ENCODE measurements at regions not wholly inside any gene's neighbourhood (a gene's known extent, or its start where the extent isn't known, plus 50 kb on each side); places are given as distances from the start of the nearest gene placed in this dataset.

DNA sequence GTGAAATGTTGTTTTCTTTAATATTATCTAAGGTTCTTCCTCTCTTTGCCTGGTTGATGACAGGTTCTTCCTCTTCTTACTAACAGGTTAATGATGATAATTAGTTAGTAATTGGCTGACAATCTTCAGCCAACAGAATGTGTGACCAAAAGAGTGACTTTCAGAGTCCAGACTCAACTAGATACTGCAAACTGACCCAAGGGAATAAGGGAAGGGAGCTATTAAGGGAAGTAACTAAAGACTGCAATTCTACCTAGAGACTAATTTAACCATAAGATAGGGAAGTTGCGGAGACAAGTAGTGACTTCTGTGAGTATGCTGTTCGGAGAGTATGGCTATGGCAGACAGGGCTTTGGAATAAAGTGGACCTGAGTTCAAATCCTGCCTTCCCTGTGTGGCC lies 127.3 kb upstream of the TACR1 start:
- TF ChIP-seq, protein P1, sequence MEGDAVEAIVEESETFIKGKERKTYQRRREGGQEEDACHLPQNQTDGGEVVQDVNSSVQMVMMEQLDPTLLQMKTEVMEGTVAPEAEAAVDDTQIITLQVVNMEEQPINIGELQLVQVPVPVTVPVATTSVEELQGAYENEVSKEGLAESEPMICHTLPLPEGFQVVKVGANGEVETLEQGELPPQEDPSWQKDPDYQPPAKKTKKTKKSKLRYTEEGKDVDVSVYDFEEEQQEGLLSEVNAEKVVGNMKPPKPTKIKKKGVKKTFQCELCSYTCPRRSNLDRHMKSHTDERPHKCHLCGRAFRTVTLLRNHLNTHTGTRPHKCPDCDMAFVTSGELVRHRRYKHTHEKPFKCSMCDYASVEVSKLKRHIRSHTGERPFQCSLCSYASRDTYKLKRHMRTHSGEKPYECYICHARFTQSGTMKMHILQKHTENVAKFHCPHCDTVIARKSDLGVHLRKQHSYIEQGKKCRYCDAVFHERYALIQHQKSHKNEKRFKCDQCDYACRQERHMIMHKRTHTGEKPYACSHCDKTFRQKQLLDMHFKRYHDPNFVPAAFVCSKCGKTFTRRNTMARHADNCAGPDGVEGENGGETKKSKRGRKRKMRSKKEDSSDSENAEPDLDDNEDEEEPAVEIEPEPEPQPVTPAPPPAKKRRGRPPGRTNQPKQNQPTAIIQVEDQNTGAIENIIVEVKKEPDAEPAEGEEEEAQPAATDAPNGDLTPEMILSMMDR (conservative IDR thresholded peaks at IDR 0.05; ENCODE audit: low read length), result no peak
- no peak for DNase-seq (ENCODE audit: low read depth)

DNA sequence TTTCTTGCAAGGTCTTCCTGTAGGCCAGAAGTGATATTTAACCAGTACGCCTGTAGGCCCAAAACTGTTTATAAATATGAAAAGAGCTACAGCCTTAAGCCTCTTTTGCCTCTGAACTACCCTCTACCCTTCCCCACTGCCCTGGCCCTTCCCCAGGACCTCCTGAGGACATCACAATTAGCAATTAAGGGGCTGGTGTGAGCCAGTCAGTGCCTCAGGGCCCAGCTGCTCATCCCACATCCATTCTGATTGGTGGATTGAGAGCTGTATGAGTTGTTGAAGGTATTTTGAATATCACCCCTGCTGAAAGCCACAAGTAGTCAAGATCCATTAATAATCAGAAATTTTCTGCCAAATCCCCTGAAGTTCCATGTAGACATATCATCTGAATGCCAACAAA lies 126.3 kb upstream of the TACR1 start:
- TF ChIP-seq, protein P1 (conservative IDR thresholded peaks at IDR 0.05; ENCODE audit: low read length), result no peak
- DNase-seq (ENCODE audit: low read depth), result no peak
- H3K4me3 ChIP-seq (ENCODE audit: low read length), result no peak overlapping the region

More for the DNA sequence above, 127.3 kb upstream of the TACR1 start:
- H3K4me3 ChIP-seq (ENCODE audit: low read length), result no peak overlapping the region

DNA sequence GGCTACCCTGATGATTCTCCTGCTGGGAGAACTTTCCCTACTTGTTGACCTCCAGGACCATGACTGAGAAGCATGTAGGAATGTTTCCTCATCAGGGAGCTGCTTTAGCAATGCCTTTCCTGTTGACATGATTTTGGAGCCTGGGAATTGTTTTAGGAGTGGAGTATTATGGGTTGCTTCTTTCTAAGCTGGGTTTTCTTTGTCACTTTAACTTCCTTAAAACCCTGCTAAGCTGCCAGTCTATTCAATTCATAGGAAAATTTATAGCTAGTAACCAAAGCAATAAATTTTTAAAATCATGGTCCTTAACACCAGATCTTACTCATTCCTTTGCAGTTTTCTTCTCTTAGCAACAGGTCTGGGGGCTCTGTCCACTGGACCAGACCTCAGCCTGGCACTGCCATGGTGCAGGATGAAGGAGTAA lies 125.6 kb upstream of the TACR1 start:
- TF ChIP-seq, protein P1 (conservative IDR thresholded peaks at IDR 0.05; ENCODE audit: low read length), result no peak
- DNase-seq (ENCODE audit: low read depth), result no peak
- no peak overlapping the region for H3K4me3 ChIP-seq (ENCODE audit: low read length)

DNA sequence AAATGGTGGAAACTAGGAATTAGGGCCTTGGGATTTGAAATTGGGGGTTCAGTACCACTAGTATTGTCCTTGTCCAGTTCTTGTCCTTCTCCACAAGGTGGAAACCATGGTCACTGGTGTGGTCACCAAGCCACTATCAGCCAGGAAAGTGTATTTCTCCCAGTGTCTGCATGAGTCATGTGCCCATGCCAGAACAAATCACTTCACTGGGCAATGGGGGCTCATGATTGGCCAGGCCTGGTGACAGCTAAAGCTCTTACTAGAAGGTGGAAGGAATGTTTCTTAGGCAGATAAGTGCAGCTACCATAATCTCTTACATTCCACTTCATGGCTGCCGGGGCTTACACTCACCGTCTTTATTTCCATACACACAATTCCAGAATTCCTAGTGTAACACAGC lies 124.8 kb upstream of the TACR1 start:
- no peak for DNase-seq (ENCODE audit: low read depth)
- TF ChIP-seq, protein P1 (conservative IDR thresholded peaks at IDR 0.05; ENCODE audit: low read length), result no peak
- H3K4me3 ChIP-seq (ENCODE audit: low read length), result no peak overlapping the region

DNA sequence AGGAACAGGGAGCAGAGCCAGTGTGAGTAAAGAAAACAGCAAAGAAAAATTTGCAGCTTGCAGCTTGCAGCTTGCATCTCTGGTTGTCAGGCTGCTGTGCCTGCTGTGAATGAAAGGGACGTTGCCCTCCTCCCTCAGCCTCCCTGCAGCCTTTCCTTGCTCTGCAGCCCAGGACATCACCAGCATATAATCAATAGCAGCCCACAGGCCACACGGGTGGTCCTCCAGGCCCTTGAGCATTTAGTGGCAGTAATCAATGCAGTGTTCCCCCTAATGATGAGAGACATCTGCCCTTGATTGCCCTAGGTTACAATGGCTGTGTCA lies 122.2 kb upstream of the TACR1 start:
- no peak for DNase-seq (ENCODE audit: low read depth)
- H3K4me3 ChIP-seq (ENCODE audit: low read length), result no peak overlapping the region
- TF ChIP-seq, protein P1 (conservative IDR thresholded peaks at IDR 0.05; ENCODE audit: low read length), result no peak

DNA sequence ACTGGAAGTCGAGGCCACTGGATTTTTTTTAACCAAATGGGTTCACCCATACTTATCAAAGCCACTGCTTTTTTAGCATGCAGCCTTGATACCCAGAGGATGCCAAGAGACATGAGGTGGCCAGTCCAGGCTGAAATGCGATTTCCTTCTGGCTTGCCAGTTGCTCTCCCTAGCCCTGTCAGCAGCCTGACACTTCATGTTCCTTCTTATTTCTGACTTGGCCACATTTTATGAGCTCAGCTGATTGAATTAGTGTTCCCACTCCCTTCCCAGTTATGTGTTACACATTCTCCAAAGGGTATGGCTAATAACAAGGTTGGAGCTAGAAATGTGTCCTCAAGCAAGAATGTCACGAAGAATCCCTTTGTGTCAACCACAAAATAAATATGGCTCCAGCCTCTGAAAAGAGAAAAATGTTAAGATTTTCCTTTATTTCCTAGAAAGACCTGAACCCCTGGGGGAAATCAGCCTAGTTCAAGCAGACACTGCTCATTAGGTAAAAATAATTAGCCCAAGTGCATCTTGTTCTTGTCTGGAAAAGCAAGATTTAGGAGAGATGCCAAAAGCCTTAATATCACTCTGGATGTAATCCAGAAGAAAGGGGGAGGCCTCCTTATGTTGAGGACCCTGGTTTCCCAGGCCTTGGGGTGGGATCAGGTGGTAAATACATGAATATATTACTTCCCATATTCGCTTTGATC lies 121.7 kb upstream of the TACR1 start:
- H3K4me3 ChIP-seq (ENCODE audit: low read length), result no peak overlapping the region
- DNase-seq (ENCODE audit: low read depth), result peak; percentile 31
- TF ChIP-seq, protein P1 (conservative IDR thresholded peaks at IDR 0.05; ENCODE audit: low read length), result no peak

DNA sequence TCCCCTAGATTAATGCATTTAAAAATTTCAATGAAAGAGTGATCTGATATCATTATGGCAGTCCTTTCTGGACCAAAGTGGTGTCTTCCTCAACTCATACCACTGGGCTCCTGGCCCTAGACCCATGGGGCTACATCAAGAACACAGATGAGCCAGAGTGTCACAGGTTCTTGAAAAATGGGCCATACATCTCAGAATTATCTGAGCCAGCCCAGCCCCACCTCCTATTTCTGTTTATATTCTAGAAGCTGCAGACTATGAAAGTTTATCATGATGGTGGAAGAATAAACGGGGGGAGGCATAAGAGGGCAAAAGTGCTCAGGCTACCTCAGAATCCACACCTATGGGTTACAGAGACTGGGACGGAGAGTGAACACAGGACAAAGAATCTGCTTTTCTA lies 120.6 kb upstream of the TACR1 start:
- H3K4me3 ChIP-seq (ENCODE audit: low read length), result no peak overlapping the region
- TF ChIP-seq, protein P1 (conservative IDR thresholded peaks at IDR 0.05; ENCODE audit: low read length), result no peak
- DNase-seq (ENCODE audit: low read depth), result no peak

Data from AG10803 (cell line).